H1 (cell line): ENCODE measurements at regions not wholly inside any gene's neighbourhood (a gene's known extent, or its start where the extent isn't known, plus 50 kb on each side); places are given as distances from the start of the nearest gene placed in this dataset.

Experiments used
- CTCF ChIA-PET: fragments of 300-600 bp; sonication (Branson Sonifier 250); formaldehyde crosslinking; loops from one replicate; lab custom pipeline; 2021; ENCODE audit not compliant: partially characterized antibody; lab: Charles Lee
- POLR2A ChIA-PET: fragments of 300-600 bp; sonication (Branson Sonifier 250); formaldehyde crosslinking; loops from one replicate; lab custom pipeline; 2021; ENCODE audit warnings: inconsistent platforms; ENCODE audit not compliant: partially characterized antibody; lab: Charles Lee
- DNase-seq, 2 experiments: peaks; one replicate each; pipeline versions ENCODE4 v3.0.0 to v3.0.0-alpha.2; 2010 to 2022; ENCODE audit warnings: low spot score in 2 of 2, low read depth in 1 of 2, mixed read lengths in 1 of 2
- FAIRE-seq: peaks from 2 replicates; lab custom pipeline; 2011; peaks lifted over from hg19 to GRCh38; lab: Jason Lieb, UNC
- H2AFZ ChIP-seq: 2 replicates; pipeline ENCODE4 v1.8.1; 2012; ENCODE audit warnings: low read length, inconsistent platforms
- H2AK5ac ChIP-seq: 2 replicates; pipeline ENCODE4 v1.6.1; 2013; ENCODE audit warnings: low read depth, low read length
- H2BK120ac ChIP-seq: replicated peaks from 2 replicates; pipeline ENCODE3; 2013; ENCODE audit warnings: low read depth, low read length, inconsistent platforms
- H2BK12ac ChIP-seq: 2 replicates; pipeline ENCODE4 v1.6.1; 2013; ENCODE audit warnings: low read depth, low read length
- H2BK15ac ChIP-seq: 2 replicates; pipeline ENCODE4 v1.6.1; 2013; ENCODE audit warnings: low read length
- H2BK20ac ChIP-seq: 2 replicates; pipeline ENCODE4 v1.6.1; 2013; ENCODE audit warnings: low read length
- H2BK5ac ChIP-seq: 2 replicates; pipeline ENCODE4 v1.6.1; 2013; ENCODE audit warnings: low read depth, low read length
- H3K14ac ChIP-seq: 2 replicates; pipeline ENCODE4 v1.6.1; 2013; ENCODE audit warnings: inconsistent platforms; ENCODE audit not compliant: insufficient read length
- H3K18ac ChIP-seq: 2 replicates; pipeline ENCODE4 v1.6.1; 2013; ENCODE audit warnings: low read length; ENCODE audit errors: extremely low read depth
- H3K23ac ChIP-seq: 2 replicates; pipeline ENCODE4 v1.6.1; 2013; ENCODE audit warnings: inconsistent platforms; ENCODE audit not compliant: insufficient read length
- H3K23me2 ChIP-seq: 2 replicates; pipeline ENCODE4 v1.6.1; 2013; ENCODE audit warnings: low read depth, low read length
- H3K27ac ChIP-seq: 2 replicates; pipeline ENCODE4 v1.6.1; 2011; ENCODE audit warnings: low read depth, low read length, inconsistent platforms
- H3K27me3 ChIP-seq, 4 experiments: replicated peaks in 1 of 4; 1 replicate in 1 of 4; 2 replicates in 3 of 4; pipeline versions ENCODE4 v1.6.1 to v1.8.1; 2011 to 2013; ENCODE audit warnings: low read length in 3 of 4, mild to moderate bottlenecking in 3 of 4, inconsistent platforms in 2 of 4, mixed read lengths in 2 of 4, moderate library complexity in 1 of 4; ENCODE audit not compliant: control insufficient read depth in 3 of 4, insufficient read depth in 3 of 4; ENCODE audit errors: extremely low read depth in 1 of 4
- H3K36me3 ChIP-seq, 4 experiments: 2 replicates each; pipeline versions ENCODE4 v1.6.1 to v1.8.1; 2011 to 2013; ENCODE audit warnings: mild to moderate bottlenecking in 4 of 4, low read length in 3 of 4, moderate library complexity in 2 of 4, control low read depth in 1 of 4, inconsistent platforms in 1 of 4; ENCODE audit not compliant: insufficient read depth in 4 of 4, control insufficient read depth in 2 of 4
- H3K4ac ChIP-seq: replicated peaks from 2 replicates; pipeline ENCODE3; 2013; ENCODE audit warnings: low read length, low read depth, mixed read lengths, inconsistent platforms; ENCODE audit not compliant: insufficient read length
- H3K4me1 ChIP-seq, 4 experiments: replicated peaks in 1 of 4; 1 replicate in 1 of 4; 2 replicates in 3 of 4; pipeline versions ENCODE4 v1.6.1 to v1.8.1; 2011 to 2013; ENCODE audit warnings: low read length in 3 of 4, inconsistent platforms in 2 of 4, mixed read lengths in 1 of 4; ENCODE audit not compliant: insufficient read depth in 4 of 4, control insufficient read depth in 3 of 4
- H3K4me2 ChIP-seq, 2 experiments: 2 replicates each; pipeline versions ENCODE4 v1.6.1 to v1.8.1; 2011 to 2013; ENCODE audit warnings: low read depth in 2 of 2, low read length in 2 of 2, control low read depth in 1 of 2, inconsistent platforms in 1 of 2, mild to moderate bottlenecking in 1 of 2; ENCODE audit not compliant: insufficient read depth in 1 of 2
- H3K4me3 ChIP-seq, 4 experiments: fragments of 200-600, 300-600 bp in 1 of 4; sonication (generic), shearing (Covaris generic), sonication (Bioruptor Twin) in 1 of 4; 2 replicates each; pipeline versions ENCODE4 v1.5.1 to v1.8.1; 2011 to 2016; ENCODE audit warnings: low read length in 4 of 4, low read depth in 3 of 4, control low read depth in 2 of 4, inconsistent platforms in 2 of 4, mild to moderate bottlenecking in 2 of 4, mixed read lengths in 1 of 4, moderate library complexity in 1 of 4; ENCODE audit not compliant: insufficient read depth in 2 of 4; ENCODE audit errors: extremely low read depth in 1 of 4
- H3K56ac ChIP-seq: replicated peaks from 2 replicates; pipeline ENCODE3; 2013; ENCODE audit warnings: low read depth, mild to moderate bottlenecking, mixed read lengths, low read length, inconsistent platforms; ENCODE audit not compliant: insufficient read length
- H3K79me1 ChIP-seq: 2 replicates; pipeline ENCODE4 v1.6.1; 2013; ENCODE audit warnings: low read depth, low read length, control low read depth
- H3K79me2 ChIP-seq, 2 experiments: 2 replicates each; pipeline versions ENCODE4 v1.6.1 to v1.8.1; 2012 to 2013; ENCODE audit warnings: low read length in 2 of 2, mild to moderate bottlenecking in 2 of 2, inconsistent platforms in 1 of 2; ENCODE audit not compliant: insufficient read depth in 2 of 2, control insufficient read depth in 1 of 2
- H3K9ac ChIP-seq, 4 experiments: replicated peaks in 1 of 4; 1 replicate in 1 of 4; 2 replicates in 3 of 4; pipeline versions ENCODE4 v1.6.1 to v1.8.1; 2011 to 2013; ENCODE audit warnings: low read depth in 3 of 4, low read length in 3 of 4, control low read depth in 2 of 4, mild to moderate bottlenecking in 2 of 4, moderate library complexity in 2 of 4, inconsistent platforms in 1 of 4; ENCODE audit errors: extremely low read depth in 1 of 4
- H3K9me3 ChIP-seq, 2 experiments: 2 replicates each; pipeline versions ENCODE4 v1.6.1 to v1.8.1; 2012 to 2013; ENCODE audit warnings: mild to moderate bottlenecking in 2 of 2, moderate library complexity in 2 of 2, control low read depth in 1 of 2, inconsistent platforms in 1 of 2, low read depth in 1 of 2, low read length in 1 of 2, mixed read lengths in 1 of 2; ENCODE audit not compliant: insufficient read depth in 2 of 2
- H4K20me1 ChIP-seq, 2 experiments: replicated peaks in 1 of 2; 2 replicates each; pipeline versions ENCODE3 to v1.8.1; 2011 to 2013; ENCODE audit warnings: inconsistent platforms in 2 of 2, low read length in 2 of 2, mild to moderate bottlenecking in 1 of 2; ENCODE audit not compliant: insufficient read depth in 2 of 2, control insufficient read depth in 1 of 2
- H4K5ac ChIP-seq: 2 replicates; pipeline ENCODE4 v1.6.1; 2013; ENCODE audit warnings: low read length, low read depth, mixed read lengths, inconsistent platforms; ENCODE audit not compliant: insufficient read length
- H4K8ac ChIP-seq: 2 replicates; pipeline ENCODE4 v1.8.0; 2013; ENCODE audit warnings: mild to moderate bottlenecking, moderate library complexity, low read length, inconsistent platforms; ENCODE audit not compliant: insufficient read depth; ENCODE audit errors: extremely low read depth
- H4K91ac ChIP-seq: replicated peaks from 2 replicates; pipeline ENCODE3; 2013; ENCODE audit warnings: low read length, mixed read lengths, inconsistent platforms; ENCODE audit not compliant: insufficient read length
- CBX5 ChIP-seq: fragments of 300-800, 300-1000 bp; sonication (generic); IDR thresholded peaks from 2 replicates; pipeline ENCODE4 v1.7.1; 2016; ENCODE audit warnings: antibody characterized with exemption, low read length, low read depth
- CHD1 ChIP-seq: IDR thresholded peaks from 2 replicates; pipeline ENCODE4 v1.6.1; 2012; ENCODE audit warnings: low read depth, low read length, improper control_type of control experiment
- CHD2 ChIP-seq: IDR thresholded peaks from 2 replicates; pipeline ENCODE4 v1.6.1; 2012; ENCODE audit warnings: low read length, improper control_type of control experiment
- EGR1 ChIP-seq: IDR thresholded peaks from 2 replicates; pipeline ENCODE4 v1.6.1; 2011; ENCODE audit warnings: low read depth, low read length, borderline replicate concordance
- GABPA ChIP-seq: IDR thresholded peaks from 2 replicates; pipeline ENCODE4 v1.6.1; 2011; ENCODE audit warnings: mild to moderate bottlenecking, low read length, moderate library complexity, borderline replicate concordance; ENCODE audit not compliant: insufficient read depth
- GTF2F1 ChIP-seq: IDR thresholded peaks from 2 replicates; pipeline ENCODE4 v1.6.1; 2012; ENCODE audit warnings: low read depth, low read length, improper control_type of control experiment, borderline replicate concordance
- JUN ChIP-seq: IDR thresholded peaks from 2 replicates; pipeline ENCODE4 v1.6.1; 2011; ENCODE audit warnings: low read depth, mild to moderate bottlenecking, improper control_type of control experiment, low read length
- JUND ChIP-seq: IDR thresholded peaks from 2 replicates; pipeline ENCODE4 v1.6.1; 2011; ENCODE audit warnings: mild to moderate bottlenecking, improper control_type of control experiment, low read length
- KDM5A ChIP-seq: fragments of 200-600 bp; IDR thresholded peaks from 2 replicates; pipeline ENCODE4 v1.7.1; 2012; ENCODE audit warnings: mild to moderate bottlenecking, low read length, inconsistent platforms, mixed read lengths
- PHF8 ChIP-seq: fragments of 200-600 bp; sonication (generic); conservative IDR thresholded peaks from 2 replicates; pipeline ENCODE4 v1.7.1; 2012; ENCODE audit warnings: low read depth, mild to moderate bottlenecking, inconsistent platforms, low read length, moderate library complexity
- RBBP5 ChIP-seq: IDR thresholded peaks from 2 replicates; pipeline ENCODE4 v1.7.1; 2012; ENCODE audit warnings: low read depth, mild to moderate bottlenecking, inconsistent platforms, low read length, moderate library complexity, borderline replicate concordance
- RFX5 ChIP-seq: IDR thresholded peaks from 2 replicates; pipeline ENCODE4 v1.6.1; 2011; ENCODE audit warnings: low read depth, low read length, improper control_type of control experiment, borderline replicate concordance
- RXRA ChIP-seq: IDR thresholded peaks from 2 replicates; pipeline ENCODE4 v1.6.1; 2011; ENCODE audit warnings: low read depth, mild to moderate bottlenecking, low read length, moderate library complexity; ENCODE audit not compliant: insufficient read depth
- SIRT6 ChIP-seq: IDR thresholded peaks from one replicate; pipeline ENCODE4 v1.7.1; 2012; ENCODE audit warnings: low read length, inconsistent platforms
- SRF ChIP-seq: IDR thresholded peaks from 2 replicates; pipeline ENCODE4 v1.6.1; 2011; ENCODE audit warnings: mild to moderate bottlenecking, low read depth, low read length, moderate library complexity
- YY1 ChIP-seq: IDR thresholded peaks from 2 replicates; pipeline ENCODE4 v1.6.1; 2011; ENCODE audit warnings: low read depth, mild to moderate bottlenecking, low read length
- WGBS, 2 experiments: shearing (Covaris generic) in 1 of 2; methylation state at CpG; one replicate each; pipeline versions ENCODE4 v1.1.6 to v1.1.7; 2013 to 2015; ENCODE audit warnings: low lambda C conversion rate in 2 of 2, mixed read lengths in 2 of 2, inconsistent platforms in 1 of 2, low coverage in 1 of 2, missing lambda C conversion rate in 1 of 2; ENCODE audit not compliant: insufficient replicate concordance in 2 of 2, insufficient coverage in 1 of 2, insufficient read length in 1 of 2; ENCODE audit errors: extremely low coverage in 1 of 2, missing lambda C conversion rate in 1 of 2; 5-methylcytosine and 5-hydroxymethylcytosine counted together

GRCh38 chr17:52758481-52758880 is 600.0 kb upstream of the CA10 start:
- H3K14ac ChIP-seq: no peak overlapping the region
- no peak overlapping the region for H4K8ac ChIP-seq
- no peak overlapping the region for H4K91ac ChIP-seq
- H2BK15ac ChIP-seq: no peak overlapping the region
- H3K4ac ChIP-seq: no peak overlapping the region
- H2BK120ac ChIP-seq: no peak overlapping the region
- no peaks in the 10 kb centered on the region for H3K27me3 ChIP-seq
- no peak overlapping the region for H3K9ac ChIP-seq
- no peaks in the 10 kb centered on the region for H3K9me3 ChIP-seq
- H3K4me3 ChIP-seq: no peak overlapping the region
- H3K79me1 ChIP-seq: no peaks in the 10 kb centered on the region
- H3K18ac ChIP-seq: no peak overlapping the region
- no peak overlapping the region for H3K56ac ChIP-seq
- no peak overlapping the region for H3K27ac ChIP-seq
- H4K5ac ChIP-seq: no peak overlapping the region
- CTCF ChIA-PET: no interaction called here
- no peaks in the 10 kb centered on the region for H3K23me2 ChIP-seq
- no peak overlapping the region for H3K23ac ChIP-seq
- H2BK5ac ChIP-seq: no peak overlapping the region
- no peak overlapping the region for H2AK5ac ChIP-seq
- no peaks in the 10 kb centered on the region for H4K20me1 ChIP-seq
- no peak for DNase-seq
- H2BK20ac ChIP-seq: no peak overlapping the region
- no peak overlapping the region for H2AFZ ChIP-seq
- H3K36me3 ChIP-seq: no peaks in the 10 kb centered on the region
- no peaks in the 10 kb centered on the region for H3K79me2 ChIP-seq
- WGBS, 2 experiments: 94% methylated on average over 1 of the region's 1 CpG; no CpG with 5 or more reads in 1 of the 2 experiments
- POLR2A ChIA-PET: no interaction called here
- no peak overlapping the region for H3K4me2 ChIP-seq
- no peak overlapping the region for H2BK12ac ChIP-seq
- H3K4me1 ChIP-seq: no peaks in the 10 kb centered on the region
- no peak for FAIRE-seq
- TF ChIP-seq RBBP5 (no peak), EGR1 (no peak), CHD2 (no peak), CBX5 (no peak), GABPA (no peak), RXRA (no peak), KDM5A (no peak), RFX5 (no peak), JUND (no peak), YY1 (no peak), SIRT6 (no peak), CHD1 (no peak), SRF (no peak), PHF8 (no peak), JUN (no peak), GTF2F1 (no peak)
